Glomerular endothelial cell (primary cell): ENCODE measurements at regions not wholly inside any gene's neighbourhood (a gene's known extent, or its start where the extent isn't known, plus 50 kb on each side); places are given as distances from the start of the nearest gene placed in this dataset.

ENCODE experiments used
- DNase-seq: peaks from one replicate; pipeline ENCODE4 v3.0.0-alpha.2; 2011; ENCODE audit warnings: low read depth, low spot score; ENCODE audit errors: extremely low read depth

GRCh38 chr2:52970642-52971041 is 797.0 kb upstream of the CHAC2 start:
- no peak for DNase-seq

GRCh38 chr2:52968043-52968442 is 799.6 kb upstream of the CHAC2 start:
- no peak for DNase-seq

- DNase-seq = no peak
Measured at GRCh38 chr2:52964916-52965530, 802.6 kb upstream of the CHAC2 start.

- DNase-seq = no peak
Measured at GRCh38 chr2:52961403-52961802, 806.2 kb upstream of the CHAC2 start.

- no peak for DNase-seq
Measured at GRCh38 chr2:52960881-52961280, 806.7 kb upstream of the CHAC2 start.

GRCh38 chr2:52959801-52960200 is 807.8 kb upstream of the CHAC2 start:
- no peak for DNase-seq

- no peak for DNase-seq
Measured at GRCh38 chr2:52956766-52957165, 810.8 kb upstream of the CHAC2 start.

- DNase-seq = no peak
Measured at GRCh38 chr2:52956118-52956517, 811.5 kb upstream of the CHAC2 start.

- no peak for DNase-seq
Measured at GRCh38 chr2:52955079-52955478, 812.5 kb upstream of the CHAC2 start.

- no peak for DNase-seq
Measured at GRCh38 chr2:52940101-52940500, 827.5 kb upstream of the CHAC2 start.

- DNase-seq = no peak
Measured at GRCh38 chr2:52939250-52939649, 828.4 kb upstream of the CHAC2 start.

- DNase-seq = no peak
Measured at GRCh38 chr2:52936029-52936428, 831.6 kb upstream of the CHAC2 start.

GRCh38 chr2:52934920-52935640 is 832.5 kb upstream of the CHAC2 start:
- no peak for DNase-seq

GRCh38 chr2:52934323-52934898 is 833.2 kb upstream of the CHAC2 start:
- no peak for DNase-seq

GRCh38 chr2:52933878-52934277 is 833.7 kb upstream of the CHAC2 start:
- DNase-seq = no peak

- no peak for DNase-seq
Measured at GRCh38 chr2:52931660-52932059, 835.9 kb upstream of the CHAC2 start.

- no peak for DNase-seq
Measured at GRCh38 chr2:52929412-52929811, 838.2 kb upstream of the CHAC2 start.

- no peak for DNase-seq
Measured at GRCh38 chr2:52919673-52920072, 847.9 kb upstream of the CHAC2 start.

- no peak for DNase-seq
Measured at GRCh38 chr2:52918551-52918950, 849.1 kb upstream of the CHAC2 start.

- no peak for DNase-seq
Measured at GRCh38 chr2:52916981-52917380, 850.6 kb upstream of the CHAC2 start.

- no peak for DNase-seq
Measured at GRCh38 chr2:52904355-52904891, 863.2 kb upstream of the CHAC2 start.

GRCh38 chr2:52897511-52898044 is 870.0 kb upstream of the CHAC2 start:
- no peak for DNase-seq
